ENCODE measurements at regions not wholly inside any gene's neighbourhood (a gene's known extent, or its start where the extent isn't known, plus 50 kb on each side); places are given as distances from the start of the nearest gene placed in this dataset.
"Not testable (repeated sequence)": the region's sequence is repeated elsewhere in the genome, so short reads cannot be mapped to it uniquely, and the experiment has no call there.

DNA sequence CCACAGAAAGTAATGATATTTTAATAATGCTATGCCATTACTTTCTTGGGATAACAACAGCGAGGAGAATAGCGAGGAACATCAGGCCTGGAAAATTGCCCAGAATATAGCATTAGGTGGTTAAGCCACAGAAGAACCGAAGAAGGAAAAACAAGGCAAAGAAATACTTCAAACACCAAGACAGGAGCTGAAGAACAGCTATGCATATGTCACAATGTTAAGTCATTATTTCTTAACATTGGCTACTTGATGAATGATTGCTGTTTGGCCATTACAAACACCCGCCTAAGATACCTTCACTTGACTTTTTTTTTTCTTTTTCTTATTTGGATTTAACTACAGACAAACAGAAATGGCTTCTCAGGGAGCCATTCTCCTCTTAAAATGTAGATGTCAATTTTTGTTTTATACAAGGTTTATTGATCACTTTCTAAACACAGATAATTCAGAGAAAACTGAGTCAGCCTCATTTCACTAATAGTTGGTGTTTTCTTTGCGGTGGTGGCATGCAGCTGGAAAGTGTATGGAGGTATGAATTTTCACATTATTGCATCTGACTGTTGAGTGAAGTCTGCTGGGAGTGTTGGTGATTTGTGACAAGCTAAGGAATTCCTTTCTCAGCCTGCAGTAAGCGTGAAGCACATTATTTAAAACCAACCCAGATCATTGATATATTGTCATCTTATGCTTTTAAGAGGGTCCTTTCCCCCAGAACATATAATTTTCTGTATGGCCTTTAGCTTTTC is 705.7 kb upstream of the NR2F2 start:
- no peak for DNase-seq (ENCODE audit: low read depth in 3 of 3, low spot score in 1 of 3)

DNA sequence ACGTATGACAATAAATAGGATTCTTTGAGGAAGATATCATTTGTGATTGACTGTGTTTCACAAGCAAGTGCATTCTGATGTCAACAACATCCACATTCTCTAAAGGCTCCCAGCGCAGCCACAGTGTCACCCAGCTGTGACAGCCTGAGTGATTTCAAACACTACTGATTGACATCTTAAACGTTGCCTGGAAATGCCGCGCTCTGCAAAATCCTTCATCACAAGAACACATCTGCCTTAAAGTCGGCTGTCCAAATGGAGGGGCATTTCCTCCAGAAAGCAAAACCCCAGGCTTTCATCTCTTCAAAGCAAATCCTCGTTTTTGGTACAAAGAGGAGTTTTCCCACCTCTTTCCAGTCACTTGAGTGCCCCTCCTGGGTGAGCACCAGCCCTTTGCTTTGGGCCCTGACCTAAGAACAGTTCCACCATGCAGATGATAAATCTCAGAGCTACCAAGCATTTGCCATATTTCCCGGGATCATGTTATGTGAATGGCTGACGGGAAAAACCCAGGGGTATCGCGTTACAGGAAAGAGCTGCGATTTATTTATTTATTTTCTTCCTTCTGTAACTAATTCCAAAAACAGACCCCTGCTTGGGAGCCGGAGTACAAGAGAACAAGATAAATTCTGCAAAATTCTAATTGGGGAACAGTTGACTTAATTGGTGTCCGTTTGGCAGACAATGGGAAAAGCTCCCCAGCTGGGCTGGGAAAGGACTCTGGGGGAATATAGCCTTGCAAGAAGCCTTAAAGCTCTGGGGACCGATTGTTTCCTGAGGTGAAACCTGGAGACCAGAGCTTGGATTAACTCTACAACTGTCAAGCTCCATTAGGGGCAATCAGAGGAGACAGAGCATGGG is 703.8 kb upstream of the NR2F2 start:
- DNase-seq (ENCODE audit: low read depth in 3 of 3, low spot score in 1 of 3): no peak

DNA sequence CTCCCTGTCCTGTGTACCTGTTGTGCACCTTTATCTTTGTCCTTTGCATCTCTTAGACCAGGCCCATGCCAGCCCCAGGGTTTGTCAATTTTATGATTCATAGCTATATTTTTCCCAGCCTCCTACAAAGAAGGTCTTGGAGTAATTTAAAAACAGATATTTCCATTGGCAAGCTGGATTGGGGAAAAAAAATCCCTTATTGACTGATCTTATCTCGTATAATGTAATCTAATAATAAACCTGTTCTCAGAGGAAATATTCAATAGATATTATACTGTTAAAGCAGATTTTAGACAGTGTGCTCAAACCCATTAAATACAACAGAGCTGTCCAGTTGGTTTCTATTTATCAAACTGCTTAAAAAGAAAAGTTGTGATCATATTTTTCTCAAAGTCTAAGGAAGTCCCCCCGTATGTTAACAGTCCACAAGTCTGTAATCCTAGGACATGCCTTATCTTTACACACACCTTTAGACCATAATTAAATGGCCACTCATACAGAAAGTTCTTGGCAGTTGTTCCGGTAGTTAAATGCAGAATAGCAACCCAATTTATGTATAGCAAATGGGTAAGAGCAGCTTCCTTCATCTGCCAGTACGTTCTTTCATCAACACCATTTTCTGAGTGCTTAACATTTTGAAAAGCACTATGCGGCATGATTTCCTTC is 700.9 kb upstream of the NR2F2 start:
- no peak for DNase-seq (ENCODE audit: low read depth in 3 of 3, low spot score in 1 of 3)

DNA sequence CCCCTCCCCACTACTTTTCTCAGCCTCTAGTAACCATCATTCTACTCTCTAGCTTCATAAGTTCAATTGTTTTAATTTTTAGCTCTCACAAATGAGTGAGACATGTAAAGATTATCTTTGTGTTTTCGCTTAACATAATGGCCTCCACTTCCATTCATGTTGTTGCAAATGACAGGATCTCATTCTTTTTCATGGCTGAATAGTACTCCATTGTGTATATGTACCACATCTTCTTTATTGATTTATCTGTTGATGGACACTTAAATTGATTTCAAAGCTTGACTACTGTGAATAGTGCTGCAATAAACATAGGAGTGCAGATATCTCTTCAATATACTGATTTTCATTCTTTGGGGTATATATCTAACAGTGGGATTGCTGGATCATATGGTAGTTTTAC is 699.8 kb upstream of the NR2F2 start:
- no peak for DNase-seq (ENCODE audit: low read depth in 3 of 3, low spot score in 1 of 3)

DNA sequence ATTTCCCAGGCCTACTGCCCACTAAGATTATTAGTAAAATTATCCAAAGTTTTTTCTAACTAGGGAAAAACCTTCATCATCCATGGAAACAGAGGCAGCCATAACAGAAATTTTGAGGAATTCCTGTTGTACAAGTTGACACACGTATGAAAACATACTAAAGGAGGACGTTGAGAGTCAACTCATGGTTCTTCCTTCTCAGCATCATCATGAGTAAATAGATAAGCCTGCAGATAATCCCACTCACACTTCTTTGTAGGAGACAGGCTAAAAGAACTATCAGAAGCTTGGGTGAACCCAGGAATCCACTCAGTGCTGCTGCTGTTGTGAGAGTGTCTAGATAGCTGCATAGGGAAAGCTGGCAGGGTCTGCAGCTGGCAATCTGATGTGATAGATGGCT is 694.8 kb upstream of the NR2F2 start:
- DNase-seq (ENCODE audit: low read depth in 3 of 3, low spot score in 1 of 3): no peak

DNA sequence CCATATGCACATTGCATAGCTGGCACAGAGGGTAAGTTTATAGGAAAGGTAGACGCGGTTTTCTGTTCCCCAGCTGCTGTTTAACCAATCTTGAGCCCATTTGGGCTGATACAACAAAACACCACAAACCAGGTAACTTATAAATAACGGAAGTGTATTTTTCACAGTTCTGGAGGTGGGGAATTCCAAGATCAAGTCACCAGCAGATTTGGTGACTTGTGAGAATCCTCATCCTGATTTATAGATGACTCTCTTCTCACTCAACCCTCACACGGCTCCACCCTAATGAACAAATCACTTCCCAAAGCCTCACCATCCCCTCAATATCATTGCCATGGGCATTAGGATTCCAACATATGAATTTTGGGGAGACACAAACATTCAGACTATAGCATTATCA is 694.4 kb upstream of the NR2F2 start:
- no peak for DNase-seq (ENCODE audit: low read depth in 3 of 3, low spot score in 1 of 3)

DNA sequence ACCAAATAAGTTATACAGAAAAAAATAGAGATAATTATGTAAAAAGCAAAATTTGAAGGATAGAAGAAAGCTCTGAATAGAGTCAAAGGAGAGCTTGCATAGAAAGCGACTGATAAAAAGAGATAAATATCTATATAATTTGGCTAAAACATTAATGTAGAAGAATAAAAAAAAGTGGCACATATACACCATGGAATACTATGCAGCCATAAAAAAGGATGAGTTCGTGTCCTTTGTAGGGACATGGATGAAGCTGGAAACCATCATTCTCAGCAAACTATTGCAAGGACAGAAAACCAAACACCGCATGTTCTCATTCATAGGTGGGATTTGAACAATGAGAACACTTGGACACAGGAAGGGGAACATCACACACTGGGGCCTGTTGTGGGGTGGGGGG is 693.3 kb upstream of the NR2F2 start:
- not testable (repeated sequence) for DNase-seq (ENCODE audit: low read depth in 3 of 3, low spot score in 1 of 3)

DNA sequence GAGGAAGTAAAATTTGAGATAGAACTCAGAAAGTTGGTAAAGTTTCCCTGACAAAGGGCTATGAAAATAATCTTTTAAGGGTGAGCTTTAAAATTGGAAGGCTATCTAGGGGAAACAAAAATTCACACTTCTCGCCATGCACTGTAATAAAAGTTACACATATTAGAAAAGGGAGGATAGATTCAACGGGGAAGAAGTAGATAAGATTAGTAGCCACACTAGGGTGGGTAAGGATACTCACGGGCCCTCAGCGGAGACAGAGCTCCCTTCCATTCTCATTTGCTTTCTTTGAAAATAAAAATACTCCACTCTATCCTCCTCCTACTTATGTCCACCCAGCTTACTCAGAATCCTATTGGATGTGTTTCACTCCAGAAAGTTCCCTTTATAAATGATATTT is 691.3 kb upstream of the NR2F2 start:
- no peak for DNase-seq (ENCODE audit: low read depth in 3 of 3, low spot score in 1 of 3)

DNA sequence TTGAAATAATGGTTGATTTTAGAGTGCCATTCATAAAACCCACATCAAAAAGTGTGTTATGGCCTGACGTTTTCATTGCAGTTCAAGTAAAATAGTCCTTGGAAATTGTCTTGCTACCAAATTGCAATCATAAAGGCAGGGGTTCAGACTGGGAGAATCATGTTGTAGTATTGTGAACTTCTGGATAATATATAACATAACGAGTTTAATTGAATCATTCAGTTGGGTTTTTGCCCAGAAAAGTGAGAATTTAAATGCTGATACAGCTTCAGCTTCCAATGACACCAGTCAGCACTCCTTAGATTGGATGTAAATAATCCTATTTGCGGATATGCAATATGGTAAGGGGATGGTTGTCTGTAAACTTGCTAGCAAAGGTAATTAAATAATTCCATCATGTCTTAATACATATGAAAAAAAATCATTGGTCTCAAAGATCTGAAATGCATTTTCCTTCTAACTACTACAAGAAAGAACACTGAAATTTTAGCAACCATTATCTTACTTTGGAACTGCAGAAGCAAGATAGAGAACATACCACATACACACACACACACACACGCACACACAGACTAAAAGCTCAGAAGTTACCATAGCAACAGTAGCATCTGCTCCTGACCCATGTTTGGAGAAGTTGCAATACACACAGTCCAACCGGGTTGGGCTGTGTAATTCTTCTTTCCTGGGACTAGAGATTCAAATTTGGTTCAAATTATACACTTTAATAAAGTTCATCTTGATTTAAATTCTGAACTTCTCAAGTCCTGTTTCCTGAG is 686.2 kb upstream of the NR2F2 start:
- DNase-seq (ENCODE audit: low read depth in 3 of 3, low spot score in 1 of 3): no peak

DNA sequence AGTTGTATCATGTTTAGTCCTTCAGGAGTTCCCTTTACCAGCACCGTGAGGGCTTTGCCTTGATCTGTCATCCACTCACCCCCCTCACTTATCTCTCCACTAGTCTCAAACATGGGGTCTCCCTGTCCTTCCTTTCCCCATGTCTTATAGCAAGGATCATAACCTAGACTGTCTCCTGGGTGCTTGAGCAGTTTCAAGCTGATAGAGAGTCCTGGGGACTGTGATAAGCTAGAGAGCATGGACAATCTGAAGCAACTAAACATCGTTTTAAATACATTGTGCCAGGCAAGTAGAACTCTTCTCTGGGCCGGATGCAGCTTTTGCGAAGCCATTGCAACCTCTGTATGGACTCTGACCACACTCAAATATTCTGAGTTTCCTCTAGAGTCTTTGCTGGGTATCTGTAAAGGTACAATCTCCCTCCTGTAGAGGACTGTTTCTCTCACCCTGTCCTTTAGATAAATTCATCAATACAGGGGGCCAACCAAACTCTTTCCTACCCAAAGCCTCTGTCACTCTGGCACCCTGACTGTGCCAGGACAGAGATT is 684.6 kb upstream of the NR2F2 start:
- DNase-seq (ENCODE audit: low read depth in 3 of 3, low spot score in 1 of 3): no peak

DNA sequence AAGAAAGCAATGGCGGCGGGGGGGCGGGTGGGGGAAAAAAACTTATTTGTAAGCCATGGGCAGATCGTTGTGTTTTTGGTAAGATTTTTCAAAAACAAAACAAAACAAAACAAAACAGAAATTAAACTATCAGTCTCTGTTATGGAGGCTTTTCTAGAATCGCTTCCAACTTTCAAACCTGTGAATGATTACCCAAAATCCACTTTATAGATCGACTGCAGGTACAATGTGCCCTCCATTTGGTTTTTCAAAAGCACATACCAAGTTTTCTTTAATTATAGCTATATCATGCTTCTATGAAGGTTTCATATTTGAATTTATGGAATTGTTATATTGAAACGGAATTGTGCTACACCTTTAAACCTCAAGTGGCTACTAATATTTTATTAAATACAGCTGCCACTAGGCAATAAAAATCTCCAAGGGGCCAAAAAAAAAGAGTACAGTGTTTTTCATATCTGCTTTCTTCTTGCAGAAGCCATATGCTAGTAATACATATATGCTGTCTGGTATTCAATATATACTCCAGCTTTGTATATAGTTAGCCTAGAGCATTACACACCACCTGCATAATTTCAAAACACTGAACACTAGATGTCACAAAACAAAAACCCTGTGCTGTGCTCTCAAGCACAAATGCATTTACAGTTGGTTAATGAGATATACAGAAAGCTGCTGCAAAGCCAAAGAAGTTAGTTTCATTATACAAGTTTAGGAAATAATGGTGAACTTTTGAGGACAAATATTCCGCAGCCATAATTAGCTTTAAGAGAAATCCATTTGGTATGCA is 683.8 kb upstream of the NR2F2 start:
- no peak for DNase-seq (ENCODE audit: low read depth in 3 of 3, low spot score in 1 of 3)

DNA sequence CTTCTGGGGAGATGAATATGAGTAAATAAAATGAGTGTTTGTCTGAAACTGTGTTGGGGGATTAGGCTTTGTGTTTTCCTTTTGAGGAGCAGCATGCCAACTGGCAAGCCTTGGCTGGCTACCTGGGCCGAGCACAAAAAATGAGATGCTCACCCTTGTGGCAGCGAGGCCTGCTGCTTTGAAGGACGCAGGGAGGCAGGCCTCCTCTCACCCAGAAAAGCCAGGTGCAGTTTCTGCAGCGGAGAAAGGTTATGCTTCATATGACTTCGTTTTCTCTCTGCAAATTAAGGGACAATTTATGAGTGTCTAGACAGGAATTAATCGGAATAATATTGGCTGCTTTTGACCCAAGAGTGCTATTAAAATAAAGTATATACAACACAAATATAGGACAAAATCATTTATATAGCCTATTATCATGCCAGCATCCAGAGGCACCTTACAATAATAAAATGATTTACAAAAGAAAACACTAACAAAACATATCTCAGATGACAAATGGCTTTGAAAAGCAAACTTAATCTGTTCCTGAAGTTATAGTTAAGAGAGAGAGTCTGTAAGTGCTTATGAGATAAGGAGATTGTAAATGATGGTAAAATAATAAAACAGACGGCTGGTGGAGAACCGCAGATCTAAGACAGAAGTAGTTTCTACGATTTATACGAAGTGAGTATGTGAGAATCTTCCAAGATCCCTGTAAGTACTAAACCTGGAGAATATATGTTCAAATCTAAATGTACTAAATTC is 682.8 kb upstream of the NR2F2 start:
- DNase-seq (ENCODE audit: low read depth in 3 of 3, low spot score in 1 of 3): no peak

DNA sequence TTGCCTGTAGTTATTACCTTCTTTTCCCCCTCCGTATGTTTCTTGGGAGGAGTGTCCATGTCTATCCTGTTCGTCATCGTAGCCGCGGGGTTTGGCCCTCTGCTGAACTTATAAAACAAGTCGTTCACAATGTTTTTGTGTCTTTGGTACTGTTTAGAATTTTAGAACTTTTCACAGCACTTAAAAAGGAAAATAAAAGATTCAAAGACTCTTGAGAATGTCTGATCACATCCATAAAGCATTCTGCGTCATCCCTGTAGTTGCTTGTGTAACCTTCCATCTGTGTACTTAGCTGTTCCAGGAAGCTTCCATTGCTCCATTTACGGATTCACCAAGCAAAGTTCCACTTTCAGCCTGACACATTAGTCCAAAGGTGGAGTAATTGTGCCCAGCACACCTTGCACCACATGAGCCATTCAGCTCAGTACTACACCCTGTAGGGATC is 677.1 kb upstream of the NR2F2 start:
- DNase-seq (ENCODE audit: low read depth in 3 of 3, low spot score in 1 of 3): no peak

DNA sequence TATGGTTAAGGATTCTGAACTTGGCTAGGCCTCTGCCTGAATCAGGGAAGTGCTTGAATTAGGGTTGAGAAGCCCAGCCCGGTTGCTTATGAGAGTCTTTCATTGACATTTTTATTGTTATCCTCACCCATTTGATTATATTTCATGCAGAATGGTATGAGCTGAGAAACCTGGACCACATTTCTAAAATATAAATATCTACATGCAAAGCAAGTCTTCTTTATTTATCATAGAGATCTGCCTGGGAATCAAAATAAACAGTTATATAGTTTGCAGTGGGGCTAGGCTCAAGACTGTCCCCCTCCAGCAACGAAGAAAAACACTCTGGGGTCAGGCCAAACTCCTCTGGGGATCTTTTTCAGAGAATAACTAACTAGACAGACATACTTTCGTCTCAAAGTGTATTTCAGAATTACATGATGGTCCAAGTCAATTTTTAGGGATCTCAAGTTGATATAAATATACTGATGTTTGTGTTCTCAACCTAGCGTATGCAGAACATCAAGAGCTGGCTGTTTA is 675.4 kb upstream of the NR2F2 start:
- no peak for DNase-seq (ENCODE audit: low read depth in 3 of 3, low spot score in 1 of 3)

DNA sequence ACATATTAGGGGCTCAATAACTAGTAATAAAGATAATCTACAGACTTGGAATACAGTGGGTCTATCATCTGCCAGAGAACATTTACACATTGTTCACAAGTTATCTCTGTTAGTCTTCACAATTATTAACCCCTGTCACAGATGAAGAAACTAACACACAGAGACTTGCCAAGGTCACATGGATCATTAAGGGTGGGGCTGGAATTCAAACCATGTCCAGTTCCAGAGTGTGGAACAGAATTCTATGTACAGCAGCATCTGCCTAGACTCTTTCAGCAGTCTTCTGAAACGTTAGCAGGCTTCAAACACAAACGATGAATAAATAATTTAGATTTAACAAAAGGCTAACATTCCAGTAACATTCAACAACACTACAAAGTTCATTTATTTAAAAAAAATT is 673.9 kb upstream of the NR2F2 start:
- DNase-seq (ENCODE audit: low read depth in 3 of 3, low spot score in 1 of 3): no peak

DNA sequence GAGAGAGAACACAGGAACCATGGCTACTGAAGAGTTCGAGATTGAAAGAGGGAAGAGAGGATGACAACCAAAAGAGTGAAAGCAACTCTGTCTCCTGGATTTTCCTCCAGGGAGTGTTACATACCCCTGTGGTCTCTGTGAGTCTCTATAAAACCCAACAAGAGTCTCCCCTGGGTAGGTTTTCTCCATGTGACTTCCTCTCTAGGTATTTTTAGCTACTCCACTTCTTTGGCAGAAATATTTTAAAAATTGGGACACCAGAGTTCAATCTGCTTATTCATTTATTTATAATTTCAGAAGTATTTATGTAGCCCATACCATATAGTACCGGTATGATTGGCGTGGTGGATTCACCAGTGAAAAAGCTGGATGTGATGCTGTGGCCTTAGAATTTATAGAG is 671.7 kb upstream of the NR2F2 start:
- no peak for DNase-seq (ENCODE audit: low read depth in 3 of 3, low spot score in 1 of 3)

DNA sequence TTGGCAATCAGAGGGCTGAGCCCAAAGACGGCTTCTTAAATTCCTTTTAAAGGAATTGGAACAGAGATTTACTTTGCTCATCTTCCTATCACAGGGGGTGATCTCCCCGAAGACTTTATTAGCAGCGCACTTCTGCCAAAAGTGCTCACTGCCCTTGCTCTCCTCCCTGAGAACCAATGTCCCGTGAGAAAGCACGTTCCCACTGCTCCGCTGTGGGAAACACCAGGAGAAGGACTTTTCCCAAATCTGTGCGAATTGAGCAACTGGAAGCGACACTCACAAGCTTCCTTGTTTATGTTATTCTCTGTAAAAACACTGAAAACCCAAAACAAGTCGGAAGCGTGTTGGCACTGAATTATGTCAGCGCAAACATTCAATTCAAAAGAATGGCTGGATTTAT is 670.8 kb upstream of the NR2F2 start:
- no peak for DNase-seq (ENCODE audit: low read depth in 3 of 3, low spot score in 1 of 3)

DNA sequence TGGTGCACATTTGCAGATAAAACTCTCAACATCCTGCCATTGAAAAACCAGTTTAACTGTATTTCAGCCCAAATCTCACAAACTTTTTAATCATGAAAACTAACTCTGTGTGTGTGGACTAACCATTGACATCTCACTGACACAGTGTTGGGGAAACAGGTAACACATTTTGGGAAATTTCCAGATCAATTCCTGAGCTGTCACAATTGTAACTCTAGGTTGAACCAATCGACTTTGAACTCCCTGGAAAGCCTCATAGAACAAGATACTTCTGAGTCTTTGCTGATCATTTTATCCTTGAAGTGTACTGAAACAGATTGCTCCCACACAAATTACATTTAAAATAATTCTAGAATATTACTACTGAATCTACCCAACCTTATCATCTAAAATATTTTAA is 667.9 kb upstream of the NR2F2 start:
- DNase-seq (ENCODE audit: low read depth in 3 of 3, low spot score in 1 of 3): no peak

Measured in stimulated activated CD4-positive, alpha-beta T cell treated with anti-CD3 and anti-CD28 coated beads, TNF-alpha, amount 100 ng/mL, for 1 hour (primary cell).